ENCODE measurements at regions not wholly inside any gene's neighbourhood (a gene's known extent, or its start where the extent isn't known, plus 50 kb on each side); places are given as distances from the start of the nearest gene placed in this dataset.
A peak's percentile ranks its signal among the peaks of the same experiment; 100 is the strongest.

GRCh38 chr3:118089563-118089962 lies 945.1 kb downstream of the IGSF11 start:
- ATAC-seq, result peak; percentile 50; the same call in 1 of the 3 replicates
- no peak for TF ChIP-seq OSR1 (CRISPR knock-in tag; IDR thresholded peaks at IDR 0.05)
- TF ChIP-seq PATZ1 (CRISPR knock-in tag; IDR thresholded peaks at IDR 0.05; ENCODE audit: borderline replicate concordance), result no peak
- no peak for TF ChIP-seq TOX (CRISPR knock-in tag; IDR thresholded peaks at IDR 0.05; ENCODE audit: borderline replicate concordance)
- TF ChIP-seq CSDC2 (CRISPR knock-in tag; IDR thresholded peaks at IDR 0.05), result no peak
- no peak for TF ChIP-seq ZC3H10 (CRISPR knock-in tag; IDR thresholded peaks at IDR 0.05)

GRCh38 chr3:118097226-118097625 lies 937.4 kb downstream of the IGSF11 start:
- ATAC-seq, result no peak
- no peak for TF ChIP-seq TCF4 (CRISPR knock-in tag; IDR thresholded peaks at IDR 0.05; ENCODE audit: borderline replicate concordance)
- no peak for TF ChIP-seq PATZ1 (CRISPR knock-in tag; IDR thresholded peaks at IDR 0.05; ENCODE audit: borderline replicate concordance)
- TF ChIP-seq PPARA (CRISPR knock-in tag; IDR thresholded peaks at IDR 0.05; ENCODE audit: borderline replicate concordance), result no peak
- TF ChIP-seq ZNF8 (CRISPR knock-in tag; IDR thresholded peaks at IDR 0.05), result no peak
- no peak for TF ChIP-seq OSR1 (CRISPR knock-in tag; IDR thresholded peaks at IDR 0.05)
- TF ChIP-seq SNAI2 (CRISPR knock-in tag; IDR thresholded peaks at IDR 0.05), result no peak
- TF ChIP-seq ARNTL (CRISPR knock-in tag; IDR thresholded peaks at IDR 0.05; ENCODE audit: borderline replicate concordance, low read depth), result no peak
- no peak for TF ChIP-seq POU6F1 (CRISPR knock-in tag; IDR thresholded peaks at IDR 0.05; ENCODE audit: borderline replicate concordance, low read depth)
- TF ChIP-seq ISL1 (CRISPR knock-in tag; IDR thresholded peaks at IDR 0.05), result no peak
- no peak for TF ChIP-seq TSHZ2 (CRISPR knock-in tag; IDR thresholded peaks at IDR 0.05)
- TF ChIP-seq TOX (CRISPR knock-in tag; IDR thresholded peaks at IDR 0.05; ENCODE audit: borderline replicate concordance), result no peak
- no peak for TF ChIP-seq ZNF70 (CRISPR knock-in tag; IDR thresholded peaks at IDR 0.05)
- no peak for TF ChIP-seq ZFP3 (CRISPR knock-in tag; IDR thresholded peaks at IDR 0.05)
- no peak for TF ChIP-seq GLIS3 (CRISPR knock-in tag; IDR thresholded peaks at IDR 0.05)
- TF ChIP-seq RARB (CRISPR knock-in tag; IDR thresholded peaks at IDR 0.05), result no peak
- TF ChIP-seq ESRRG (CRISPR knock-in tag; IDR thresholded peaks at IDR 0.05), result no peak
- TF ChIP-seq ZNF565 (CRISPR knock-in tag; conservative IDR thresholded peaks at IDR 0.05; ENCODE audit: low read depth), result no peak

- no peak for TF ChIP-seq ZC3H10 (CRISPR knock-in tag; IDR thresholded peaks at IDR 0.05)
- no peak for TF ChIP-seq ESRRG (CRISPR knock-in tag; IDR thresholded peaks at IDR 0.05)
- TF ChIP-seq OSR1 (CRISPR knock-in tag; IDR thresholded peaks at IDR 0.05), result no peak
- TF ChIP-seq ZNF565 (CRISPR knock-in tag; conservative IDR thresholded peaks at IDR 0.05; ENCODE audit: low read depth), result no peak
- no peak for TF ChIP-seq PATZ1 (CRISPR knock-in tag; IDR thresholded peaks at IDR 0.05; ENCODE audit: borderline replicate concordance)
- no peak for TF ChIP-seq ZFP3 (CRISPR knock-in tag; IDR thresholded peaks at IDR 0.05)
- no peak for TF ChIP-seq CSDC2 (CRISPR knock-in tag; IDR thresholded peaks at IDR 0.05)
- no peak for ATAC-seq
These were observed 937.0 kb downstream of the IGSF11 start for GRCh38 chr3:118097660-118098059.

Data from SK-N-SH treated with all-trans-retinoic acid at 6 μM for 48 hours (cell line).